Stomach (tissue), 8 donors: ENCODE measurements at regions not wholly inside any gene's neighbourhood (a gene's known extent, or its start where the extent isn't known, plus 50 kb on each side); places are given as distances from the start of the nearest gene placed in this dataset.
A peak's percentile ranks its signal among the peaks of the same experiment; 100 is the strongest.
"Not testable (repeated sequence)": the region's sequence is repeated elsewhere in the genome, so short reads cannot be mapped to it uniquely, and the experiment has no call there.

ENCODE experiments used
- DNase-seq, 2 donors: peaks; one replicate each; pipeline versions ENCODE4 v3.0.0 to v3.0.0-alpha.2; 2013 to 2019
- H3K27ac ChIP-seq, 5 donors: fragments of 200-600 bp in 4 of 5; sonication (generic) in 4 of 5; one replicate each; pipeline ENCODE4 v1.5.1; 2013 to 2019; ENCODE audit warnings: mild to moderate bottlenecking in 1 of 5, moderate library complexity in 1 of 5
- H3K27me3 ChIP-seq, 3 donors: fragments of 200-600 bp; sonication (generic); one replicate each; pipeline ENCODE4 v1.5.1; 2017 to 2019; ENCODE audit warnings: mixed run types in 1 of 3
- H3K36me3 ChIP-seq, 4 donors: fragments of 200-600 bp; sonication (generic); 1 replicate in 3 of 4; 2 replicates in 1 of 4; pipeline ENCODE4 v1.5.1; 2016 to 2019
- H3K4me1 ChIP-seq, 4 donors: fragments of 200-600 bp; sonication (generic); one replicate each; pipeline ENCODE4 v1.5.1; 2016 to 2019
- H3K4me3 ChIP-seq, 4 donors: fragments of 200-600 bp; sonication (generic) in 3 of 4; one replicate each; pipeline ENCODE4 v1.5.1; 2016 to 2019; ENCODE audit warnings: mild to moderate bottlenecking in 1 of 4
- H3K9me3 ChIP-seq, 4 donors: fragments of 200-600 bp; sonication (generic); one replicate each; pipeline ENCODE4 v1.5.1; 2016 to 2019
- CTCF ChIP-seq, 7 experiments: fragments of 450-650 bp in 4 of 7; fragments of 200-600 bp in 3 of 7; sonication (generic) in 3 of 7; IDR thresholded peaks; one replicate each; pipeline ENCODE4 v1.5.1; 2016 to 2019; ENCODE audit warnings: antibody characterized with exemption in 7 of 7, control low read depth in 2 of 7, mild to moderate bottlenecking in 1 of 7
- EP300 ChIP-seq: sonication (generic); formaldehyde crosslinking; IDR thresholded peaks from one replicate; pipeline ENCODE4 v1.6.1; 2017; ENCODE audit warnings: antibody characterized with exemption
- POLR2A ChIP-seq, 4 donors: fragments of 450-650 bp; IDR thresholded peaks; one replicate each; pipeline ENCODE4 v1.6.1; 2016; ENCODE audit warnings: antibody characterized with exemption in 4 of 4, control low read depth in 2 of 4, mild to moderate bottlenecking in 1 of 4, moderate library complexity in 1 of 4
- POLR2AphosphoS5 ChIP-seq, 3 donors: sonication (generic); formaldehyde crosslinking; IDR thresholded peaks; one replicate each; pipeline ENCODE4 v1.6.1; 2016; ENCODE audit warnings: antibody characterized with exemption in 3 of 3
- WGBS, 5 donors: extraction: QIAGEN DNeasy Blood & Tissue Kit in 3 of 5; methylation state at CpG; one replicate each; pipeline versions ENCODE4 v1.1.5 to v1.1.7; 2013 to 2018; 5-methylcytosine and 5-hydroxymethylcytosine counted together
- intact Hi-C: fragments of 100-400 bp; cut with DNase I; formaldehyde crosslinking; loops from one replicate; pipeline ENCODE4 v1.15.1; 2023; ENCODE audit warnings: low total_unique reads
- donor health status: healthy with polysubstance abuse.
- donor health status: Bipolar disorder and iron deficiency.
- donor health status: healthy.

GRCh38 chr12:105676694-105677093 is 346.2 kb downstream of the C12orf75 start:
- 31 to 52% (median 41%) methylated on average over 2 of the region's 2 CpGs for WGBS, 5 donors
- DNase-seq: peak; percentile 31 to 53
- H3K4me1 ChIP-seq: peaks cover 5 to 50% (median 21%) of the 10 kb centered on the region in 4 donors
- TF ChIP-seq EP300 (no peak), CTCF (IDR thresholded peaks at IDR 0.05) (no peak), POLR2A (IDR thresholded peaks at IDR 0.05) (no peak), POLR2AphosphoS5 (IDR thresholded peaks at IDR 0.05) (peak; percentile 12 to 32 (median 15))
- no peaks in the 10 kb centered on the region for H3K36me3 ChIP-seq
- H3K27ac ChIP-seq: peak overlapping the region in 2 of 5 donors; percentile 34 to 35
- H3K9me3 ChIP-seq: no peaks in the 10 kb centered on the region
- H3K4me3 ChIP-seq: no peak overlapping the region
- H3K27me3 ChIP-seq: no peaks in the 10 kb centered on the region
- intact Hi-C loops: no loop called here

- 50 to 74% (median 69%) methylated on average over 2 of the region's 2 CpGs for WGBS, 5 donors
- H3K27ac ChIP-seq: no peak overlapping the region
- TF ChIP-seq CTCF (IDR thresholded peaks at IDR 0.05): no peak
- TF ChIP-seq POLR2A (IDR thresholded peaks at IDR 0.05): no peak
- no peak for TF ChIP-seq POLR2AphosphoS5 (IDR thresholded peaks at IDR 0.05)
- TF ChIP-seq EP300: no peak
- intact Hi-C loops: no loop called here
- H3K9me3 ChIP-seq: no peaks in the 10 kb centered on the region
- no peak for DNase-seq
- no peak overlapping the region for H3K4me3 ChIP-seq
- H3K36me3 ChIP-seq: no peaks in the 10 kb centered on the region
- H3K27me3 ChIP-seq: no peaks in the 10 kb centered on the region
- H3K4me1 ChIP-seq: peaks cover 0 to 40% (median 15%) of the 10 kb centered on the region in 4 donors
These were observed 347.2 kb downstream of the C12orf75 start for GRCh38 chr12:105677672-105678071.

GRCh38 chr12:105679982-105680381 is 349.5 kb downstream of the C12orf75 start:
- no peak for DNase-seq
- H3K27ac ChIP-seq: no peak overlapping the region
- peaks cover 0 to 27% (median 10%) of the 10 kb centered on the region in 4 donors for H3K4me1 ChIP-seq
- no peaks in the 10 kb centered on the region for H3K9me3 ChIP-seq
- no peaks in the 10 kb centered on the region for H3K27me3 ChIP-seq
- no peaks in the 10 kb centered on the region for H3K36me3 ChIP-seq
- no peak overlapping the region for H3K4me3 ChIP-seq
- intact Hi-C loops: no loop called here
- TF ChIP-seq EP300: no peak
- TF ChIP-seq POLR2AphosphoS5 (IDR thresholded peaks at IDR 0.05): no peak
- no peak for TF ChIP-seq CTCF (IDR thresholded peaks at IDR 0.05)
- no peak for TF ChIP-seq POLR2A (IDR thresholded peaks at IDR 0.05)
- 34 to 86% (median 83%) methylated on average over 1 of the region's 1 CpG for WGBS, 5 donors

- Histone ChIP-seq H3K27me3 (no peaks in the 10 kb centered on the region), H3K4me3 (no peak overlapping the region), H3K4me1 (peaks cover 0 to 13% (median 4%) of the 10 kb centered on the region in 4 donors), H3K9me3 (no peaks in the 10 kb centered on the region), H3K36me3 (no peaks in the 10 kb centered on the region), H3K27ac (no peak overlapping the region)
- WGBS, 5 donors: 92 to 100% (median 94%) methylated on average over 2 of the region's 2 CpGs
- DNase-seq: no peak
- TF ChIP-seq CTCF (IDR thresholded peaks at IDR 0.05) (no peak), POLR2AphosphoS5 (IDR thresholded peaks at IDR 0.05) (no peak), EP300 (no peak), POLR2A (IDR thresholded peaks at IDR 0.05) (no peak)
- intact Hi-C loops: no loop called here
These were observed 350.9 kb downstream of the C12orf75 start for GRCh38 chr12:105681341-105681740.

GRCh38 chr12:105682821-105683220 is 352.3 kb downstream of the C12orf75 start:
- H3K36me3 ChIP-seq, intact Hi-C loops, H3K27ac ChIP-seq, H3K4me1 ChIP-seq, H3K4me3 ChIP-seq, H3K27me3 ChIP-seq, H3K9me3 ChIP-seq, DNase-seq: not testable (repeated sequence)
- WGBS, 5 donors: 73 to 89% (median 77%) methylated on average over 1 of the region's 1 CpG

- H3K9me3 ChIP-seq, DNase-seq, H3K27ac ChIP-seq, H3K4me1 ChIP-seq, H3K4me3 ChIP-seq, H3K36me3 ChIP-seq, H3K27me3 ChIP-seq, intact Hi-C loops: not testable (repeated sequence)
- 87 to 95% (median 91%) methylated on average over 4 of the region's 4 CpGs for WGBS, 5 donors
These were observed 353.3 kb downstream of the C12orf75 start for GRCh38 chr12:105683836-105684235.
